Astrocyte (in vitro differentiated cells and primary cell): ENCODE measurements at regions not wholly inside any gene's neighbourhood (a gene's known extent, or its start where the extent isn't known, plus 50 kb on each side); places are given as distances from the start of the nearest gene placed in this dataset.

Experiments
- DNase-seq: peaks from one replicate; pipeline ENCODE4 v3.0.0-alpha.2; 2010; ENCODE audit warnings: low read depth
- FAIRE-seq: peaks from 2 replicates; lab custom pipeline; 2011; peaks lifted over from hg19 to GRCh38; lab: Jason Lieb, UNC
- H2AFZ ChIP-seq: 2 replicates; pipeline ENCODE4 v1.6.0; 2012; ENCODE audit warnings: low read depth, low read length, inconsistent platforms
- H3K27ac ChIP-seq: 2 replicates; pipeline ENCODE4 v1.5.1; 2011; ENCODE audit warnings: low read depth, low read length, inconsistent platforms
- H3K27me3 ChIP-seq: 2 replicates; pipeline ENCODE4 v1.6.0; 2011; ENCODE audit warnings: low read length, inconsistent platforms; ENCODE audit not compliant: insufficient read depth
- H3K36me3 ChIP-seq: 2 replicates; pipeline ENCODE4 v1.5.1; 2011; ENCODE audit warnings: low read length, inconsistent platforms; ENCODE audit not compliant: insufficient read depth
- H3K4me1 ChIP-seq: 2 replicates; pipeline ENCODE4 v1.5.1; 2011; ENCODE audit warnings: low read length, inconsistent platforms; ENCODE audit not compliant: insufficient read depth
- H3K4me2 ChIP-seq: 2 replicates; pipeline ENCODE4 v1.6.0; 2012; ENCODE audit warnings: low read length, inconsistent platforms
- H3K4me3 ChIP-seq: 2 replicates; pipeline ENCODE4 v1.5.1; 2011; ENCODE audit warnings: low read depth, mild to moderate bottlenecking, low read length, inconsistent platforms; ENCODE audit not compliant: insufficient read depth
- H3K79me2 ChIP-seq: 2 replicates; pipeline ENCODE4 v1.6.0; 2012; ENCODE audit warnings: mild to moderate bottlenecking, low read length, inconsistent platforms; ENCODE audit not compliant: insufficient read depth
- H3K9ac ChIP-seq: 2 replicates; pipeline ENCODE4 v1.6.0; 2012; ENCODE audit warnings: mild to moderate bottlenecking, low read length, inconsistent platforms
- H3K9me3 ChIP-seq: 2 replicates; pipeline ENCODE4 v1.5.1; 2012; ENCODE audit warnings: low read depth, mild to moderate bottlenecking, low read length, inconsistent platforms; ENCODE audit not compliant: insufficient read depth
- H4K20me1 ChIP-seq: 2 replicates; pipeline ENCODE4 v1.6.0; 2012; ENCODE audit warnings: low read length, inconsistent platforms; ENCODE audit not compliant: insufficient read depth
- H3K27ac Mint-ChIP-seq: one replicate; pipeline ENCODE4 v1.8.0; 2021; ENCODE audit warnings: mild to moderate bottlenecking, mixed read lengths; ENCODE audit not compliant: unreplicated experiment
- H3K27me3 Mint-ChIP-seq: one replicate; pipeline ENCODE4 v1.8.0; 2021; ENCODE audit warnings: low read depth, mixed read lengths; ENCODE audit not compliant: unreplicated experiment
- H3K36me3 Mint-ChIP-seq: one replicate; pipeline ENCODE4 v1.8.0; 2021; ENCODE audit warnings: low read depth, mixed read lengths; ENCODE audit not compliant: unreplicated experiment
- H3K4me1 Mint-ChIP-seq: one replicate; pipeline ENCODE4 v1.8.0; 2021; ENCODE audit warnings: low read depth, mixed read lengths; ENCODE audit not compliant: unreplicated experiment
- H3K4me3 Mint-ChIP-seq: one replicate; pipeline ENCODE4 v1.8.0; 2021; ENCODE audit warnings: mild to moderate bottlenecking, moderate library complexity, mixed read lengths; ENCODE audit not compliant: unreplicated experiment
- H3K9me3 Mint-ChIP-seq: one replicate; pipeline ENCODE4 v1.8.0; 2021; ENCODE audit warnings: mild to moderate bottlenecking, mixed read lengths; ENCODE audit not compliant: unreplicated experiment
- EZH2 ChIP-seq: IDR thresholded peaks from 2 replicates; pipeline ENCODE4 v1.6.1; 2012; ENCODE audit warnings: mild to moderate bottlenecking, low read length, inconsistent platforms; ENCODE audit not compliant: insufficient read depth
- TF ChIP-seq, protein P1 (sequence below): IDR thresholded peaks from 2 replicates; pipeline ENCODE4 v1.5.1; 2011; ENCODE audit warnings: low read depth, mild to moderate bottlenecking, inconsistent platforms, low read length, moderate library complexity; ENCODE audit not compliant: insufficient read depth

DNA sequence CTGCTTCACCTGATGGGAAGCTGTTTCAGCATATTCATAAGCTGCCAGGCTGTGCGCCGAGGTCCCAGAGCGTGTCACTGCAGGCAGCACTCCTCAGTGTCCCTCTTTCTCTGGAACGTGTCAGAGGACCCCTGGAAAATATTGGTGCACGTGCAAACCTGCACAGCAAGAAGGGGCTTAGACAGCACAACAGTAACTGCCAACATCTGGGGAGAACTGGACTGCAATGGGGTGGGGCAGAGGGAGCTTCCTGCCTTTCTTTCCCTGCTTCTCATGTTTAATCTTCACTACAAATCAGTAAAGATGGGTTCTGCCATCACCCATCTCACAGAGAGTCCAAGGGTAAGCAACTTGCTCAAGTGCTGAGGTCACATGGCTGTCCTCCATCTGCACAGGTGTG lies 86.5 kb upstream of the GPR26 start:
- Histone ChIP-seq H3K27me3 (peaks cover 8% of the 10 kb centered on the region), H3K9ac (no peak overlapping the region), H3K4me2 (no peak overlapping the region), H3K27ac (no peak overlapping the region), H2AFZ (no peak overlapping the region), H3K36me3 (no peaks in the 10 kb centered on the region), H3K4me1 (no peaks in the 10 kb centered on the region), H4K20me1 (no peaks in the 10 kb centered on the region), H3K4me3 (no peak overlapping the region), H3K79me2 (no peaks in the 10 kb centered on the region), H3K9me3 (no peaks in the 10 kb centered on the region)
- Mint-ChIP-seq H3K27me3 (peaks cover 78% of the 10 kb centered on the region), H3K4me1 (no peaks in the 10 kb centered on the region), H3K36me3 (no peaks in the 10 kb centered on the region), H3K4me3 (no peak overlapping the region), H3K9me3 (no peaks in the 10 kb centered on the region), H3K27ac (no peak overlapping the region)
- TF ChIP-seq, protein P1, sequence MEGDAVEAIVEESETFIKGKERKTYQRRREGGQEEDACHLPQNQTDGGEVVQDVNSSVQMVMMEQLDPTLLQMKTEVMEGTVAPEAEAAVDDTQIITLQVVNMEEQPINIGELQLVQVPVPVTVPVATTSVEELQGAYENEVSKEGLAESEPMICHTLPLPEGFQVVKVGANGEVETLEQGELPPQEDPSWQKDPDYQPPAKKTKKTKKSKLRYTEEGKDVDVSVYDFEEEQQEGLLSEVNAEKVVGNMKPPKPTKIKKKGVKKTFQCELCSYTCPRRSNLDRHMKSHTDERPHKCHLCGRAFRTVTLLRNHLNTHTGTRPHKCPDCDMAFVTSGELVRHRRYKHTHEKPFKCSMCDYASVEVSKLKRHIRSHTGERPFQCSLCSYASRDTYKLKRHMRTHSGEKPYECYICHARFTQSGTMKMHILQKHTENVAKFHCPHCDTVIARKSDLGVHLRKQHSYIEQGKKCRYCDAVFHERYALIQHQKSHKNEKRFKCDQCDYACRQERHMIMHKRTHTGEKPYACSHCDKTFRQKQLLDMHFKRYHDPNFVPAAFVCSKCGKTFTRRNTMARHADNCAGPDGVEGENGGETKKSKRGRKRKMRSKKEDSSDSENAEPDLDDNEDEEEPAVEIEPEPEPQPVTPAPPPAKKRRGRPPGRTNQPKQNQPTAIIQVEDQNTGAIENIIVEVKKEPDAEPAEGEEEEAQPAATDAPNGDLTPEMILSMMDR = no peak
- TF ChIP-seq EZH2 = no peak
- DNase-seq = no peak
- FAIRE-seq = no peak

DNA sequence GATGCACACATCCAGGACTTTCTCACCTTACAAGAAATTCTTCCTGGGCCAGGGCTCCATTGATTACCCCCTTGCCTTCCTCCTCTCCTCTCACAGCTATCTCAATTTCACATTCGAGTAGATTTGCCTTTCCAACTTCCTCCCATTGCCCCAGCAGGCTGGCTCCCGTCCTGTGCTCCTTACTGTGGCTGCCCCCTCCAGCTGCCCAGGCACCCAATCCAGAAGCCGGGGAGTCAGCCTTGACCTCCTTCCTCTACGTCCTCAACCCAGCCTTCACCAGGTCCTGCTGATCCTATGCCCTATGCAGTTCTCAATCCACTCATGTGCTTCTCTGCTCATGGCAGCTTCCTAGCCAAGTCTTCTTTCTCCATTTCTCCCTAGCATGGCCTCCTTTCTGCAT lies 85.7 kb upstream of the GPR26 start:
- peaks cover 79% of the 10 kb centered on the region for H3K27me3 Mint-ChIP-seq

DNA sequence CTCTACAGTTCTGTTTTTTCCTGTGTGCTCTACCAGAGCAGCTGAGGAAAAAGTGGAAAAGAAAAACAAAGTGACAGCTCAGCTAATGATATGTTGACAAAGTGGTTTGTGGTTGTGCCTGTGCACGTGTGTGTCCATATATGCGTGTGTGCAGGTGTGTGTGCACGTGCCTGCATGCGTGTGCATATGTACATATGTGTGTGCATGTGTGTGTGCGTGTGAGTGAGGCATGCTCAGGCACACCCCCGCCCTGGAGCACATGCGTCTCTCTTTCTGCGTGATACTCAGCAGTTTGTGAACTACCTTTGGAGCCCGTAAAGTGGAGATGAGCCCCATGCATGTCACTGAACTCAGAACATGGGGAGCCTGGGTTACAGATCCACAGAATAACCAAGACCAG lies 84.5 kb upstream of the GPR26 start:
- Histone ChIP-seq H3K4me3 (no peak overlapping the region), H3K9ac (no peak overlapping the region), H4K20me1 (no peaks in the 10 kb centered on the region), H3K9me3 (no peaks in the 10 kb centered on the region), H3K4me1 (no peaks in the 10 kb centered on the region), H2AFZ (no peak overlapping the region), H3K79me2 (no peaks in the 10 kb centered on the region), H3K4me2 (no peak overlapping the region), H3K27me3 (peaks cover 8% of the 10 kb centered on the region), H3K36me3 (no peaks in the 10 kb centered on the region), H3K27ac (no peak overlapping the region)
- TF ChIP-seq, protein P1 = no peak
- no peak for TF ChIP-seq EZH2
- Mint-ChIP-seq H3K36me3 (no peaks in the 10 kb centered on the region), H3K4me1 (no peaks in the 10 kb centered on the region), H3K4me3 (no peak overlapping the region), H3K9me3 (no peaks in the 10 kb centered on the region), H3K27ac (no peak overlapping the region), H3K27me3 (peaks cover 73% of the 10 kb centered on the region)
- DNase-seq (no peak), FAIRE-seq (no peak)

More for the DNA sequence above, 85.7 kb upstream of the GPR26 start:
- H4K20me1 ChIP-seq = no peaks in the 10 kb centered on the region
- Mint-ChIP-seq H3K4me3 (no peak overlapping the region), H3K36me3 (no peaks in the 10 kb centered on the region), H3K27ac (no peak overlapping the region), H3K9me3 (no peaks in the 10 kb centered on the region), H3K4me1 (no peaks in the 10 kb centered on the region)
- H3K4me1 ChIP-seq = no peaks in the 10 kb centered on the region
- DNase-seq = no peak
- no peak overlapping the region for H3K9ac ChIP-seq
- no peak overlapping the region for H3K4me3 ChIP-seq
- H3K9me3 ChIP-seq = no peaks in the 10 kb centered on the region
- no peaks in the 10 kb centered on the region for H3K79me2 ChIP-seq
- TF ChIP-seq, protein P1 = no peak
- no peak for TF ChIP-seq EZH2
- no peak for FAIRE-seq
- H3K36me3 ChIP-seq = no peaks in the 10 kb centered on the region
- peaks cover 8% of the 10 kb centered on the region for H3K27me3 ChIP-seq
- H3K27ac ChIP-seq = no peak overlapping the region
- no peak overlapping the region for H3K4me2 ChIP-seq
- H2AFZ ChIP-seq = no peak overlapping the region
